Progenitor cell of endocrine pancreas (in vitro differentiated cells): ENCODE measurements at regions not wholly inside any gene's neighbourhood (a gene's known extent, or its start where the extent isn't known, plus 50 kb on each side); places are given as distances from the start of the nearest gene placed in this dataset.

Experiments used
- DNase-seq: peaks from one replicate; pipeline ENCODE4 v3.0.0; 2021; ENCODE audit warnings: low spot score; ENCODE audit not compliant: unreplicated experiment
- H3K27ac Mint-ChIP-seq: 2 replicates; pipeline ENCODE4 v1.8.0; 2021; ENCODE audit warnings: mild to moderate bottlenecking, moderate library complexity, mixed read lengths
- H3K27me3 Mint-ChIP-seq: 2 replicates; pipeline ENCODE4 v1.8.0; 2021; ENCODE audit warnings: mixed read lengths
- H3K36me3 Mint-ChIP-seq: 2 replicates; pipeline ENCODE4 v1.8.0; 2022; ENCODE audit warnings: mixed read lengths; ENCODE audit not compliant: insufficient read depth
- H3K4me1 Mint-ChIP-seq: 2 replicates; pipeline ENCODE4 v1.8.0; 2021; ENCODE audit warnings: low read depth, mixed read lengths
- H3K4me3 Mint-ChIP-seq: 2 replicates; pipeline ENCODE4 v1.8.0; 2021; ENCODE audit warnings: low read depth, mild to moderate bottlenecking, moderate library complexity, mixed read lengths
- H3K9me3 Mint-ChIP-seq: 2 replicates; pipeline ENCODE4 v1.8.0; 2021; ENCODE audit warnings: low read depth, mixed read lengths
- TF ChIP-seq, protein P1 (sequence below): fragments of 200-600 bp; sonication (generic); IDR thresholded peaks from one replicate; pipeline ENCODE4 v1.5.0; 2021; ENCODE audit warnings: antibody characterized with exemption, mild to moderate bottlenecking; ENCODE audit not compliant: unreplicated experiment

DNA sequence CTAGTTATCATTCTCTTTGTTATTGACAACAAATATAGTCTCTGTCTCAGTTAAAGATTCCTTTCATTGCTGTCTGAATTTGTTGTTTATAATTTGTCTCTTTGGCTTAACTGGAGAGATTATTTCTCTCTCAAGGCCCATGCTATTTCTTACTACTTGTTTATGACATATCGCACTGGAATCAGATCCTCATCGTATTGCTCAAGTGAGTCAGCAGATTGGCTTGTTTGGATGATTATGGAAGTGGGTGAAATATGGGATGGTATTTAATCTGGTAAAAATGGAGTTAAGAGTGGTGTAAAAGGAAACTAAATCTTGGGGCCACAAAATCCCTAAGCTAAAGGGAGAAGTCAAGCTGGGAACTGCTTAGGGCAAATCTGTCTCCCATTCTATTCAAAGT is 613.1 kb downstream of the SI start:
- Mint-ChIP-seq H3K27ac (no peak overlapping the region), H3K9me3 (peaks cover 20% of the 10 kb centered on the region), H3K4me1 (peaks cover 5% of the 10 kb centered on the region), H3K27me3 (no peaks in the 10 kb centered on the region), H3K4me3 (no peak overlapping the region), H3K36me3 (peaks cover 1% of the 10 kb centered on the region)
- TF ChIP-seq, protein P1, sequence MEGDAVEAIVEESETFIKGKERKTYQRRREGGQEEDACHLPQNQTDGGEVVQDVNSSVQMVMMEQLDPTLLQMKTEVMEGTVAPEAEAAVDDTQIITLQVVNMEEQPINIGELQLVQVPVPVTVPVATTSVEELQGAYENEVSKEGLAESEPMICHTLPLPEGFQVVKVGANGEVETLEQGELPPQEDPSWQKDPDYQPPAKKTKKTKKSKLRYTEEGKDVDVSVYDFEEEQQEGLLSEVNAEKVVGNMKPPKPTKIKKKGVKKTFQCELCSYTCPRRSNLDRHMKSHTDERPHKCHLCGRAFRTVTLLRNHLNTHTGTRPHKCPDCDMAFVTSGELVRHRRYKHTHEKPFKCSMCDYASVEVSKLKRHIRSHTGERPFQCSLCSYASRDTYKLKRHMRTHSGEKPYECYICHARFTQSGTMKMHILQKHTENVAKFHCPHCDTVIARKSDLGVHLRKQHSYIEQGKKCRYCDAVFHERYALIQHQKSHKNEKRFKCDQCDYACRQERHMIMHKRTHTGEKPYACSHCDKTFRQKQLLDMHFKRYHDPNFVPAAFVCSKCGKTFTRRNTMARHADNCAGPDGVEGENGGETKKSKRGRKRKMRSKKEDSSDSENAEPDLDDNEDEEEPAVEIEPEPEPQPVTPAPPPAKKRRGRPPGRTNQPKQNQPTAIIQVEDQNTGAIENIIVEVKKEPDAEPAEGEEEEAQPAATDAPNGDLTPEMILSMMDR: no peak
- no peak for DNase-seq

DNA sequence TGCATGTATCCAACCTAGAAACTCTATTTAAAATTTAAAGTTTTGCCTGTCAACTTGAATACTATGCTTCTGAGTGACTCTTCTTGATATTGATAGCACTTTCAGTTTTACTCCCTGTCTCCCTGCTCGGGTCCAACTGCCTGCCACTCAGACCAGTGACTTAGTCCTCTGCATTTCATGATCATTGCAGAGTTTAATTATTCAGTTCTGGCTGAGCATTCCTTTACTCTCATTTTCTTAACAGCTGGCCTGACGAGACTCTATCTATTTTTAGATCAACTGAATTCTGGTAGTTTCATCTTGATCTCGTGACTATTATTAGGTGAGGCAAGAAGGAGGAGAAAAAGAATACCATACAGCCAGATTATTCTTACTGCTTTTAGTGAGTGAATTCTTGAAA is 617.4 kb downstream of the SI start:
- H3K36me3 Mint-ChIP-seq: no peaks in the 10 kb centered on the region
- DNase-seq: no peak
- TF ChIP-seq, protein P1: no peak

DNA sequence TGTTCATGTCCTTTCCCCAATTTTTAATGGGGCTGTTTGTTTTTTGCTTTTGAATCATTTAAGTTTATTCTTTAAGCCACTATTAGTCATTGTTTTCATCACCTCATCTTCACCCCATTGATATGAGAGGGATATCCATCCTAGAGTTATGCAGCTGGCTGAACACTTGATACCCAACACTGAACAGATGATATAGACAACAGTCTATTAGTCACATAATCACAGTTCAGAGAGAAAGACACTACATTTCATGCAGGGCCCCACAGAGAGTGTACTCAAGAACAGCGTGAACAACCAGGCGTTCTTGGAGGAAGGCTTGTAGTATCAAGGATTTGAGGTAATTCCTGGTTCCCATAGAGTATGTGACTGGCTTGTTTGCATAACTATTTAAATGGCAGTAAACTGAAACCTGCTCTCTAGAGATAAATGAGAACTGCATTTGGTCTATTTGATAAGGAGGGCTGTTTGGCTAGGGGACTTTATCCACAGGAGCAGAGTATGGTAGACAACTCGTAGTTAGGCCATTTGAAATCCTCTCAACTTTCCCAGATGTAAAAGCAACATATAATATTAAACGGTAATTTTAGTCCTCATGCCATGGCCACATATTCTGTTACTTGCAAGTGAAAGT is 618.7 kb downstream of the SI start:
- no peak for DNase-seq
- TF ChIP-seq, protein P1: no peak
- Mint-ChIP-seq H3K4me3 (no peak overlapping the region), H3K27me3 (no peaks in the 10 kb centered on the region), H3K36me3 (no peaks in the 10 kb centered on the region), H3K9me3 (no peaks in the 10 kb centered on the region), H3K27ac (peak overlapping the region; percentile 39), H3K4me1 (peaks cover 13% of the 10 kb centered on the region)

More for the DNA sequence above, 617.4 kb downstream of the SI start:
- H3K27me3 Mint-ChIP-seq: no peaks in the 10 kb centered on the region
- H3K4me1 Mint-ChIP-seq: peaks cover 13% of the 10 kb centered on the region
- no peak overlapping the region for H3K27ac Mint-ChIP-seq
- no peaks in the 10 kb centered on the region for H3K9me3 Mint-ChIP-seq
- H3K4me3 Mint-ChIP-seq: no peak overlapping the region

DNA sequence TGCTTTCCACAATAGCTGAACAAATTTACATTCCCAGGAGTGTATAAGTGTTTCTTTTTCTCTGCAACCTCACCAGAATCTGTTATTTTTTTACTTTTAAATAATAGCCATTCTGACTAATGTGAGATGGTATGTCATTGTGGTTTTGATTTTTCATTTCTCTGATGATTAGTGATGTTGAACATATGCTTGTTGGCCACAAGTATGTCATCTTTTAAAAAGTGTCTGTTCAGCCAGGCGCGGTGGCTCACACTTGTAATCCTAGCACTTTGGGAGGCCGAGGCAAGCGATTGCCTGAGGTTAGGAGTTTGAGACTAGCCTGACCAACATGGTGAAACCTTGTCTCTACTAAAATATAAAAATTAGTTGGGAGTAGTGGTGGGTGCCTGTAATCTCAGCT is 619.3 kb downstream of the SI start:
- H3K36me3 Mint-ChIP-seq: no peaks in the 10 kb centered on the region
- no peak overlapping the region for H3K4me3 Mint-ChIP-seq
- H3K4me1 Mint-ChIP-seq: peaks cover 13% of the 10 kb centered on the region
- H3K27ac Mint-ChIP-seq: no peak overlapping the region
- DNase-seq: no peak
- no peaks in the 10 kb centered on the region for H3K9me3 Mint-ChIP-seq
- no peaks in the 10 kb centered on the region for H3K27me3 Mint-ChIP-seq
- TF ChIP-seq, protein P1: no peak

DNA sequence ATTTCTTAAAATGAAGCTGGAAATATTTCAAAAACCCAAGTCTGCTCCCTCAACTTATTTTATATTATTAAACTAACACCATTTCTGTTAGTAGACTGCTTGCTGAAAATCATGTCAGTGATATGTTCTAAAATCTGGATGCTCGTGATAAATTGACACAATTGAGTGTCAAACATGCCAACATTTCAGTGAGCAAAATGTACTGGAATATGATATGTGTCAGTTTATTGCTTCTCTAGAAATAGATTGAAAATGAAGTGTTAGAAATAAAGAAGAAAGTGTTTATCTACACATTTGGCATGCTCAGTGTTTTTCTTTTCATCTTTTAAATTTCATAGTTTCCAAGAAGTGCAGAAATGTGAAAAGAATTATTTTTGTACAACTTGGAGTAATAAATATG is 624.6 kb downstream of the SI start:
- TF ChIP-seq, protein P1: no peak
- no peaks in the 10 kb centered on the region for H3K36me3 Mint-ChIP-seq

More for the DNA sequence above, 624.6 kb downstream of the SI start:
- H3K9me3 Mint-ChIP-seq: no peaks in the 10 kb centered on the region
- H3K27me3 Mint-ChIP-seq: no peaks in the 10 kb centered on the region
- DNase-seq: no peak
- no peak overlapping the region for H3K27ac Mint-ChIP-seq
- H3K4me3 Mint-ChIP-seq: no peak overlapping the region
- peaks cover 4% of the 10 kb centered on the region for H3K4me1 Mint-ChIP-seq
